T follicular helper cell (primary cell): ENCODE measurements at regions not wholly inside any gene's neighbourhood (a gene's known extent, or its start where the extent isn't known, plus 50 kb on each side); places are given as distances from the start of the nearest gene placed in this dataset.
"Not testable (repeated sequence)": the region's sequence is repeated elsewhere in the genome, so short reads cannot be mapped to it uniquely, and the experiment has no call there.

Experiments
- DNase-seq: peaks from one replicate; pipeline ENCODE4 v3.0.0-alpha.2; 2020; ENCODE audit warnings: low read depth

GRCh38 chr13:42478531-42479156 is 95.3 kb upstream of the TNFSF11 start:
- no peak for DNase-seq

GRCh38 chr13:42484386-42484785 is 89.6 kb upstream of the TNFSF11 start:
- DNase-seq: no peak

GRCh38 chr13:42485272-42485671 is 88.7 kb upstream of the TNFSF11 start:
- DNase-seq: no peak

- no peak for DNase-seq
These were observed 87.2 kb upstream of the TNFSF11 start for GRCh38 chr13:42486711-42487198.

GRCh38 chr13:42487221-42487620 is 86.7 kb upstream of the TNFSF11 start:
- DNase-seq: no peak

GRCh38 chr13:42490676-42491075 is 83.3 kb upstream of the TNFSF11 start:
- no peak for DNase-seq

- no peak for DNase-seq
These were observed 81.5 kb upstream of the TNFSF11 start for GRCh38 chr13:42492372-42492920.

GRCh38 chr13:42494157-42494556 is 79.8 kb upstream of the TNFSF11 start:
- no peak for DNase-seq

DNA sequence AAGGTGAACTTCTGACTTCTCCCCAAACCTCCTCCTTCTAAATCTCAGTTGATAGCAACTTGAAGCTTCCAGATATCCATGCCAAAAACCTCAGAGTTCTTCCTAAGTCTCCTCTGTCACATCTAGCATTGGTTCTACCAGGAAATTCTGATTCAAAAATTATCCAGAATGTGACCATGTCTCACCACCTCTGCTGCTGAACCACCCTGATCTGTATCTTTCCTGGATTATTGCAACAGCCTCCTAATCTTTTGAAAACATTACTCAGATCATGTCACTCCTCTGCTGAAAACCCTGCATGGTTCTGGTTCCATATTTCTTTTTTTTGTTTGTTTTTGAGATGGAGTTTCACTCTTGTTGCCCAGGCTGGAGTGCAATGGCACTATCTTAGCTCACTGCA is 78.7 kb upstream of the TNFSF11 start:
- no peak for DNase-seq

DNA sequence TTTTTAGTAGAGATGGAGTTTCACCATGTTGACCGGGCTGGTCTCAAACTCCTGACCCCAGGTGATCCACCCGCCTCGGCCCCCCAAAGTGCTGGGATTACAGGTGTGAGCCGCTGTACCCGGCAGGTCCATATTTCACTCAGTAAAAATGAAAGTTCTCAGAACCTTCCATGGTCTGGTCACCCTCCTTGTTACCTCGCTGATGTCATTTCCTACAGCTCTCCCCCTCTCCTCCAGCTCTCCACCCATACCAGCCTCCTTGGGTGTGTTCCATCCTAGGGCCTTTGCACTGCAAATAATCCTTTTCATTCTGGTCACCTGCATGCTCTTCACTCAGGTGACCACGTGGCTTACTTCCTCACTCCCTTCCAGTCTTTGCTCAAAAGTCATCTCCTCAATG is 78.2 kb upstream of the TNFSF11 start:
- no peak for DNase-seq

DNA sequence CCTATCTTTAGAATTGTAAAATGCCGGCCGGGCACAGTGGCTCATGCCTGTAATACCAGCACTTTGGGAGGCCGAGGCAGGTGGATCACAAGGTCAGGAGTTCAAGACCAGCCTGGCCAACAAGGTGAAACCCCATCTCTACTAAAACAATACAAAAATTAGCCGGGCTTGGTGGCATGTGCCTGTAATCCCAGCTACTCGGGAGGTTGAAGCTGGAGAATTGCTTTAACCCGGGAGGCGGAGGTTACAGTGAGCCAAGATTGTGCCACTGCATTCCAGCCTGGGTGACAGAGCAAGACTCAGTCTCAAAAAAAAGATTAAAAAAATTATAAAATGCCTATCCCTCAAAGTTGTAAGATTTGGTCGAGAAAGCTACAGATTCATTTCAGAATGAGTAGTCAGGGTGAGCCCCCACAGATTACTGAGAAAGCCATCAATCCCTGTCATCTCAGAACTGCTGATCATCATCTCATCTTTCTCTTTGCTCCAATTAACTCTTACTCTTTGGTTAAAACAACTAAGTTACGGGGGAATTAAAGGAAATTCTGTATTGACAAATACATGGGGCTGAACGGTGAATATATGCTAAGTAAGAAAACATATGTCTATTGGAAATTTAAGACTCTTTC is 76.9 kb upstream of the TNFSF11 start:
- not testable (repeated sequence) for DNase-seq

- DNase-seq: no peak
These were observed 76.2 kb upstream of the TNFSF11 start for GRCh38 chr13:42497798-42498197.

GRCh38 chr13:42498521-42498920 is 75.4 kb upstream of the TNFSF11 start:
- DNase-seq: no peak
